ENCODE measurements at regions not wholly inside any gene's neighbourhood (a gene's known extent, or its start where the extent isn't known, plus 50 kb on each side); places are given as distances from the start of the nearest gene placed in this dataset.

DNA sequence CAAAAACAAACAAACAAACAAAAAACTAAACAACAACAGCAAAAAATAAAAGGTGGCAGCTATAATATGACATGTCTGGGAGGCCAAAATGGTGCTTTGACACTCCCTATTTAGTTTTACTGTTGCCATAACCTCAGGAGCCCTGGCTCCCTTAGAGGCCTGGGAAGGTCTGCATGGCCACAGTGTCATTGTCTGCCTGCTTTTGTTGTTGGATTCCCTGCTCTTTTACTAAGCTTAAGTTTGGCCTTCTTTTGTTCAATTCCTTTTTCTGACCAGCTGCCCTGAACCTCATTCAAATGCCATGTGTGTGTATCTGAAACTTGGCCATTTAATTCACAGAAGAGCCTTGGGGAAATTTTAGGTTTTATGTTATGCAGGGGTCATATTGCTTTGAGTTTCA is 458.2 kb downstream of the TMEM232 start:
- H3K9me3 ChIP-seq, result no peaks in the 10 kb centered on the region
- ChIA-PET POLR2A (no interaction called here), CTCF (interaction anchor here (0.6 kb wide), 1 partner anchor 1465 kb away, joined by 3 read pairs; no protein-coding TSS in a partner anchor)
- FAIRE-seq (no peak), DNase-seq (ENCODE audit: low read depth in 1 of 2, low spot score in 1 of 2) (no peak), ATAC-seq (no peak)
- H3K4me3 ChIP-seq, result no peak overlapping the region
- TF ChIP-seq HEYL (CRISPR knock-in tag; IDR thresholded peaks at IDR 0.05), result no peak
- TF ChIP-seq, protein P1, sequence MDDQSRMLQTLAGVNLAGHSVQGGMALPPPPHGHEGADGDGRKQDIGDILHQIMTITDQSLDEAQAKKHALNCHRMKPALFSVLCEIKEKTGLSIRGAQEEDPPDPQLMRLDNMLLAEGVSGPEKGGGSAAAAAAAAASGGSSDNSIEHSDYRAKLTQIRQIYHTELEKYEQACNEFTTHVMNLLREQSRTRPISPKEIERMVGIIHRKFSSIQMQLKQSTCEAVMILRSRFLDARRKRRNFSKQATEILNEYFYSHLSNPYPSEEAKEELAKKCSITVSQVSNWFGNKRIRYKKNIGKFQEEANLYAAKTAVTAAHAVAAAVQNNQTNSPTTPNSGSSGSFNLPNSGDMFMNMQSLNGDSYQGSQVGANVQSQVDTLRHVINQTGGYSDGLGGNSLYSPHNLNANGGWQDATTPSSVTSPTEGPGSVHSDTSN (IDR thresholded peaks at IDR 0.05), result no peak
- TF ChIP-seq ESRRA (IDR thresholded peaks at IDR 0.05; ENCODE audit: borderline replicate concordance, low read length), result no peak
- no peak for TF ChIP-seq CEBPB (IDR thresholded peaks at IDR 0.05)
- no peak for TF ChIP-seq CBX8 (IDR thresholded peaks at IDR 0.05)
- TF ChIP-seq NR3C1 (IDR thresholded peaks at IDR 0.05), result no peak
- no peak for TF ChIP-seq ZSCAN20 (CRISPR knock-in tag; IDR thresholded peaks at IDR 0.05)
- TF ChIP-seq, protein P2, sequence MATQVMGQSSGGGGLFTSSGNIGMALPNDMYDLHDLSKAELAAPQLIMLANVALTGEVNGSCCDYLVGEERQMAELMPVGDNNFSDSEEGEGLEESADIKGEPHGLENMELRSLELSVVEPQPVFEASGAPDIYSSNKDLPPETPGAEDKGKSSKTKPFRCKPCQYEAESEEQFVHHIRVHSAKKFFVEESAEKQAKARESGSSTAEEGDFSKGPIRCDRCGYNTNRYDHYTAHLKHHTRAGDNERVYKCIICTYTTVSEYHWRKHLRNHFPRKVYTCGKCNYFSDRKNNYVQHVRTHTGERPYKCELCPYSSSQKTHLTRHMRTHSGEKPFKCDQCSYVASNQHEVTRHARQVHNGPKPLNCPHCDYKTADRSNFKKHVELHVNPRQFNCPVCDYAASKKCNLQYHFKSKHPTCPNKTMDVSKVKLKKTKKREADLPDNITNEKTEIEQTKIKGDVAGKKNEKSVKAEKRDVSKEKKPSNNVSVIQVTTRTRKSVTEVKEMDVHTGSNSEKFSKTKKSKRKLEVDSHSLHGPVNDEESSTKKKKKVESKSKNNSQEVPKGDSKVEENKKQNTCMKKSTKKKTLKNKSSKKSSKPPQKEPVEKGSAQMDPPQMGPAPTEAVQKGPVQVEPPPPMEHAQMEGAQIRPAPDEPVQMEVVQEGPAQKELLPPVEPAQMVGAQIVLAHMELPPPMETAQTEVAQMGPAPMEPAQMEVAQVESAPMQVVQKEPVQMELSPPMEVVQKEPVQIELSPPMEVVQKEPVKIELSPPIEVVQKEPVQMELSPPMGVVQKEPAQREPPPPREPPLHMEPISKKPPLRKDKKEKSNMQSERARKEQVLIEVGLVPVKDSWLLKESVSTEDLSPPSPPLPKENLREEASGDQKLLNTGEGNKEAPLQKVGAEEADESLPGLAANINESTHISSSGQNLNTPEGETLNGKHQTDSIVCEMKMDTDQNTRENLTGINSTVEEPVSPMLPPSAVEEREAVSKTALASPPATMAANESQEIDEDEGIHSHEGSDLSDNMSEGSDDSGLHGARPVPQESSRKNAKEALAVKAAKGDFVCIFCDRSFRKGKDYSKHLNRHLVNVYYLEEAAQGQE (IDR thresholded peaks at IDR 0.05), result no peak
- TF ChIP-seq HOXB5 (CRISPR knock-in tag; IDR thresholded peaks at IDR 0.05), result no peak
- TF ChIP-seq CHD2 (IDR thresholded peaks at IDR 0.05; ENCODE audit: low read length, partially characterized antibody), result no peak
- TF ChIP-seq JUNB (IDR thresholded peaks at IDR 0.05), result no peak
- TF ChIP-seq NPAS2 (CRISPR knock-in tag; IDR thresholded peaks at IDR 0.05; ENCODE audit: borderline replicate concordance), result no peak
- no peak for TF ChIP-seq NFE2L2 (conservative IDR thresholded peaks at IDR 0.05; ENCODE audit: low read length)
- no peak for TF ChIP-seq EHMT2 (IDR thresholded peaks at IDR 0.05; ENCODE audit: low read depth)
- TF ChIP-seq RNF2 (IDR thresholded peaks at IDR 0.05; ENCODE audit: borderline replicate concordance, low read depth), result no peak
- H3K27ac ChIP-seq, result no peak overlapping the region
- no peak overlapping the region for H3K4me2 ChIP-seq
- no peaks in the 10 kb centered on the region for H3K4me1 ChIP-seq

DNA sequence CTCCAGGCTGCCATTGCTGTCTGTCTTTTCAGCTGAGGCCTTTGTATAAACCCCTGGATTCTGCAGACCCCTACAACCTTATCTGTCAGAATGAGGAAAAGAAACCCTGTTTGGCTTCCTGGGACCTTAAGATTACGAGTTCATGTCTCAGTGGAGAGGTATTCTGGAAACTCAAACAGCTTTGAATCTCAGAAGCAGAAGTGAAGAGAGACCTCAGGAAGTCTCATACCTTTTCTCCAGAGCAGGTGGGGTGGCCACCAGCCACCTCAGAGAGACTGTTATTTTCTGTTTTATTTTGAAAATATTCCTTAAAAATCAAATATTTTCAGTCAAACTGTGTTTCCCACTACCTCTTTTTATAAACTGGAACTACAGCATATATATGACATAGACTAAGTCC is 457.5 kb downstream of the TMEM232 start:
- no peak for TF ChIP-seq RAD21 (conservative IDR thresholded peaks at IDR 0.05 in 1 of 2, IDR thresholded peaks at IDR 0.05 in 1 of 2)
- TF ChIP-seq KDM1A (IDR thresholded peaks at IDR 0.05; ENCODE audit: low read depth), result no peak
- no peak for TF ChIP-seq EP300 (IDR thresholded peaks at IDR 0.05)
- no peak for TF ChIP-seq JUN (IDR thresholded peaks at IDR 0.05)
- no peak for TF ChIP-seq MYC (IDR thresholded peaks at IDR 0.05; ENCODE audit: borderline replicate concordance, low read length)
- TF ChIP-seq EHF (CRISPR knock-in tag; IDR thresholded peaks at IDR 0.05), result no peak
- TF ChIP-seq SREBF2 (IDR thresholded peaks at IDR 0.05), result no peak
- no peak for TF ChIP-seq HOXA7 (CRISPR knock-in tag; IDR thresholded peaks at IDR 0.05)
- no peak for TF ChIP-seq POLR2A (IDR thresholded peaks at IDR 0.05; ENCODE audit: low read length)
- no peak for TF ChIP-seq CEBPB (IDR thresholded peaks at IDR 0.05)
- CTCF ChIA-PET, result no interaction called here
- FAIRE-seq (no peak), DNase-seq (ENCODE audit: low read depth in 1 of 2, low spot score in 1 of 2) (no peak), ATAC-seq (no peak)
- Histone ChIP-seq H3K9me3 (no peaks in the 10 kb centered on the region), H3K4me1 (no peaks in the 10 kb centered on the region), H3K27ac (no peak overlapping the region), H3K4me2 (no peak overlapping the region), H3K4me3 (no peak overlapping the region)
- POLR2A ChIA-PET, result no interaction called here
- 10% methylated on average over 1 of the region's 1 CpG for WGBS (ENCODE audit: missing lambda C conversion rate)
